LNCaP clone FGC (cell line): ENCODE measurements at regions not wholly inside any gene's neighbourhood (a gene's known extent, or its start where the extent isn't known, plus 50 kb on each side); places are given as distances from the start of the nearest gene placed in this dataset.
A peak's percentile ranks its signal among the peaks of the same experiment; 100 is the strongest.

ENCODE experiments used
- DNase-seq: peaks from one replicate; pipeline ENCODE4 v3.0.0-alpha.2; 2011; ENCODE audit warnings: low read depth
- H3K4me3 ChIP-seq: 2 replicates; pipeline ENCODE4 v1.5.1; 2011; ENCODE audit warnings: mild to moderate bottlenecking, low read depth, low read length, control low read depth
- TF ChIP-seq, protein P1 (sequence below): IDR thresholded peaks from 2 replicates; pipeline ENCODE4 v1.5.1; 2012; ENCODE audit warnings: mild to moderate bottlenecking; ENCODE audit not compliant: control insufficient read depth, insufficient read depth; ENCODE audit errors: extremely low read depth

- TF ChIP-seq, protein P1, sequence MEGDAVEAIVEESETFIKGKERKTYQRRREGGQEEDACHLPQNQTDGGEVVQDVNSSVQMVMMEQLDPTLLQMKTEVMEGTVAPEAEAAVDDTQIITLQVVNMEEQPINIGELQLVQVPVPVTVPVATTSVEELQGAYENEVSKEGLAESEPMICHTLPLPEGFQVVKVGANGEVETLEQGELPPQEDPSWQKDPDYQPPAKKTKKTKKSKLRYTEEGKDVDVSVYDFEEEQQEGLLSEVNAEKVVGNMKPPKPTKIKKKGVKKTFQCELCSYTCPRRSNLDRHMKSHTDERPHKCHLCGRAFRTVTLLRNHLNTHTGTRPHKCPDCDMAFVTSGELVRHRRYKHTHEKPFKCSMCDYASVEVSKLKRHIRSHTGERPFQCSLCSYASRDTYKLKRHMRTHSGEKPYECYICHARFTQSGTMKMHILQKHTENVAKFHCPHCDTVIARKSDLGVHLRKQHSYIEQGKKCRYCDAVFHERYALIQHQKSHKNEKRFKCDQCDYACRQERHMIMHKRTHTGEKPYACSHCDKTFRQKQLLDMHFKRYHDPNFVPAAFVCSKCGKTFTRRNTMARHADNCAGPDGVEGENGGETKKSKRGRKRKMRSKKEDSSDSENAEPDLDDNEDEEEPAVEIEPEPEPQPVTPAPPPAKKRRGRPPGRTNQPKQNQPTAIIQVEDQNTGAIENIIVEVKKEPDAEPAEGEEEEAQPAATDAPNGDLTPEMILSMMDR: no peak
Measured at GRCh38 chr12:93020631-93021597, 91.8 kb upstream of the EEA1 start.

GRCh38 chr12:93022603-93023340, 93.7 kb upstream of the EEA1 start:
- no peak overlapping the region for H3K4me3 ChIP-seq
- no peak for DNase-seq
- TF ChIP-seq, protein P1: no peak

More at GRCh38 chr12:93020631-93021597, 91.8 kb upstream of the EEA1 start:
- H3K4me3 ChIP-seq: no peak overlapping the region
- DNase-seq: no peak

DNA sequence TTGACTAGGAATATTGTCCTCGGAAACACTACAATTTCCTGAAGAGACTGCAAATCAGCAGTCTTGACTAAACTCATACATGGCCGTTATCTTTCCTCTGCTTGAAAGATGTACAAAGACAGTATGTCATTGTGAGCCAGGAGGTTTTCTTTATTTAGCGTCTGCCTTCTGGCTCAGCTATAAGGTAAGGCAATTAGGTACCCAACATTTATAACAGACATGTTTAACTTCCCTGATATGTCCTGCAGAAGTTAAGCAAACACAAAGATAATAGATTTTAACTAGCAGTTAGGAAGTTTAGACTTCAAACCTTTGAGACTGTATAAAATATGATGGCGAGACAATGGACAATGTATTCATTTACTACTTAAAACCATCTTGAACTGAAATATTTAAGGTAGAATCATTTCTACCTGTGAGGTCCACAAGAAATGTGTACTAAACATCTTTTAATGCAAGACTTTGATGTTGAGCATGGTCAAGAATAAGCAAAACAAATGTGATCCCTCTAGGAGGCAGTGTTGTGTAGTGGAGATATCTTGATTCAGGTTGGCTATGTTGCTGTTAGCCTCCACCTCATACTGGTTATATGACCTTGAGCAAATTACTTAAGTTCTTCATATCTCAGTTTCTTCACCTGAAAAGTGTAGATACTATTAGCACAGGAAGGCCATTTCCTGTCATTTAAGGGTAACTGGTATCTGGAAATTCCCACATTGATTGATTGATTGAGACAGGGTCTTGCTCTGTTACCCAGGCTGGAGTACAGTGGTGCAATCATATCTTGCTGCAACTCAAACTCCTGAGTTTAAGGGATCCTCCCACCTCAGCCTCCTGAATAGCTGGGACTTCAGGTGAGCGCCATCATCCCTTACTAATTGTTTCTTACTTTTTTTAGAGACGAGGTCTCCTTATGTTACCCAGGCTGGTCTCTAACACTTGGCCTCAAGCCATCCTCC, 96.3 kb upstream of the EEA1 start:
- TF ChIP-seq, protein P1: peak; percentile 72
- no peak for DNase-seq

DNA sequence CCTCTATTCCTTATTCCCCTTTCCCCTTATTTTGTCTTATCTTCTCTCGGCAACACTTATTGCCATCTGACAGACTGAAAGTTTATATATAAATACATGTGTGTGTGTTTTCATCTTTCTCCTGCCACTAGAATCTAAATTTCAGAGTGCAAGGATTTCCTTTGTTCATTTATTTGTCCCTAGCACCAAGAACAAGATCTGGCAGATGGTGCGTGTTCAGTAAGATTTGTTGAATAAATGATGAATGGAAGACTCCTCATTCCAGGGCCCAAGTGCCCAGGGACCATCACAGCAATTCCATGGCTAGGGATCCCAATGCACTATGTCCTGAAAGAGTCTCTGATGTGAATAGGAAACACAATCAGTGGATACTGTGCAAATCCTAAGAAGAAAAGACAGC, 97.9 kb upstream of the EEA1 start:
- TF ChIP-seq, protein P1: no peak
- no peak overlapping the region for H3K4me3 ChIP-seq
- DNase-seq: no peak

More for the DNA sequence above, 96.3 kb upstream of the EEA1 start:
- no peak overlapping the region for H3K4me3 ChIP-seq

DNA sequence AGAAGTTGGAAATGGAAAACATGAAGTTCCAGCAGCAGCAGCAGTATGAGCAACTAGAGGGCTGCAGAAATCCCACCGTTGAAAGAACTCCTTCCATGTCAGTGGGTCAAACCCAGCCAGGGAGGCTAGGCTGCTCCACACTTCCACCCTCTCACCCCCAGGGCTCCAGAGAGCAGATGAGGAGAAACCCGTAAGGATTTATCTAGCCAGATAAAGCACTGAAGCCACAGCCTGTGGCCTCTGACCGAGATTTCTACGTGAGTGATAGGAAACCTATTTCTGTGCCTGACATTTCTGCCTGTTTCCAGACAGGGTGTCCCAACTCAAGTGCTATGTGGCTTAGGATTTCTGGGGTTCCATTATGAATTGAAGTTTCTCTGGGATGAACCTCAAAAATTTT, 100.0 kb upstream of the EEA1 start:
- TF ChIP-seq, protein P1: no peak
- no peak for DNase-seq
- H3K4me3 ChIP-seq: no peak overlapping the region

- TF ChIP-seq, protein P1: no peak
- no peak overlapping the region for H3K4me3 ChIP-seq
- no peak for DNase-seq
Measured at GRCh38 chr12:93031028-93031427, 101.9 kb upstream of the EEA1 start.
